Stimulated activated CD8-positive, alpha-beta memory T cell treated with anti-CD3 and anti-CD28 coated beads, Interleukin-15, amount 100 ng/mL, for 48 hours (primary cell): ENCODE measurements at regions not wholly inside any gene's neighbourhood (a gene's known extent, or its start where the extent isn't known, plus 50 kb on each side); places are given as distances from the start of the nearest gene placed in this dataset.

Experiments used
- DNase-seq, 2 donors: peaks; one replicate each; pipeline ENCODE4 v3.0.0-alpha.2; 2020; ENCODE audit warnings: low read depth in 2 of 2

- DNase-seq = no peak
These were observed 60.3 kb downstream of the SEC61B start for GRCh38 chr9:99282406-99282805.

GRCh38 chr9:99285965-99286364 is 63.9 kb downstream of the SEC61B start:
- DNase-seq = no peak

GRCh38 chr9:99286536-99286935 is 64.5 kb downstream of the SEC61B start:
- DNase-seq = no peak

- no peak for DNase-seq
These were observed 65.6 kb downstream of the SEC61B start for GRCh38 chr9:99287641-99288040.

GRCh38 chr9:99288830-99289229 is 66.7 kb downstream of the SEC61B start:
- no peak for DNase-seq

- no peak for DNase-seq
These were observed 72.9 kb downstream of the SEC61B start for GRCh38 chr9:99294850-99295461.

GRCh38 chr9:99296291-99296951 is 74.3 kb downstream of the SEC61B start:
- no peak for DNase-seq

GRCh38 chr9:99298614-99299013 is 76.5 kb downstream of the SEC61B start:
- DNase-seq = no peak

GRCh38 chr9:99299211-99300102 is 77.4 kb downstream of the SEC61B start:
- DNase-seq = no peak

GRCh38 chr9:99300103-99300439 is 78.0 kb downstream of the SEC61B start:
- DNase-seq = no peak

GRCh38 chr9:99300603-99301002 is 78.5 kb downstream of the SEC61B start:
- DNase-seq = no peak

- DNase-seq = no peak
These were observed 81.1 kb downstream of the SEC61B start for GRCh38 chr9:99303177-99303576.

- no peak for DNase-seq
These were observed 83.0 kb downstream of the SEC61B start for GRCh38 chr9:99305124-99305523.

GRCh38 chr9:99305820-99306811 is 84.0 kb downstream of the SEC61B start:
- no peak for DNase-seq

- no peak for DNase-seq
These were observed 85.8 kb downstream of the SEC61B start for GRCh38 chr9:99307851-99308250.

GRCh38 chr9:99309141-99309939 is 87.3 kb downstream of the SEC61B start:
- no peak for DNase-seq

- no peak for DNase-seq
These were observed 90.7 kb downstream of the SEC61B start for GRCh38 chr9:99312736-99313135.

GRCh38 chr9:99319048-99319447 is 97.0 kb downstream of the SEC61B start:
- no peak for DNase-seq

- DNase-seq = no peak
These were observed 100.2 kb downstream of the SEC61B start for GRCh38 chr9:99322299-99322698.

- no peak for DNase-seq
These were observed 104.2 kb downstream of the SEC61B start for GRCh38 chr9:99326112-99326916.
